ENCODE measurements at regions not wholly inside any gene's neighbourhood (a gene's known extent, or its start where the extent isn't known, plus 50 kb on each side); places are given as distances from the start of the nearest gene placed in this dataset.

GRCh38 chr11:113634940-113635575 is 71.0 kb downstream of the TMPRSS5 start:
- Mint-ChIP-seq H3K36me3 (no peaks in the 10 kb centered on the region), H3K4me1 (no peaks in the 10 kb centered on the region), H3K4me3 (no peak overlapping the region), H3K27ac (no peak overlapping the region), H3K27me3 (ENCODE audit: low read depth in 2 of 2) (peaks cover 22 to 25% of the 10 kb centered on the region in 2 donors), H3K9me3 (no peaks in the 10 kb centered on the region)
- Histone ChIP-seq H3K27me3 (ENCODE audit: control insufficient read depth, insufficient read depth, low read length) (no peaks in the 10 kb centered on the region), H3K9me3 (ENCODE audit: control insufficient read depth, insufficient read depth, low read length) (no peaks in the 10 kb centered on the region), H3K36me3 (ENCODE audit: control insufficient read depth, insufficient read depth, low read length) (no peaks in the 10 kb centered on the region), H3K4me1 (ENCODE audit: control insufficient read depth, insufficient read depth, low read length) (no peaks in the 10 kb centered on the region), H3K27ac (ENCODE audit: low read length) (no peak overlapping the region), H3K4me3 (ENCODE audit: low read length) (no peak overlapping the region)
- DNase-seq = no peak
- no peak for ATAC-seq
- intact Hi-C loops (cut with micrococcal nuclease) = no loop called here
- WGBS (ENCODE audit: insufficient coverage) = 72% methylated on average over 4 of the region's 5 CpGs
- TF ChIP-seq CTCF (IDR thresholded peaks at IDR 0.05) = no peak

GRCh38 chr11:113632981-113633380 is 73.1 kb downstream of the TMPRSS5 start:
- no peaks in the 10 kb centered on the region for H3K36me3 Mint-ChIP-seq
- intact Hi-C loops (cut with micrococcal nuclease) = no loop called here
- no peaks in the 10 kb centered on the region for H3K4me1 ChIP-seq (ENCODE audit: control insufficient read depth, insufficient read depth, low read length)
- H3K27me3 Mint-ChIP-seq (ENCODE audit: low read depth in 2 of 2) = peaks cover 27 to 32% of the 10 kb centered on the region in 2 donors
- no peaks in the 10 kb centered on the region for H3K27me3 ChIP-seq (ENCODE audit: control insufficient read depth, insufficient read depth, low read length)
- no peak for TF ChIP-seq CTCF (IDR thresholded peaks at IDR 0.05)
- no peaks in the 10 kb centered on the region for H3K4me1 Mint-ChIP-seq
- no peaks in the 10 kb centered on the region for H3K9me3 ChIP-seq (ENCODE audit: control insufficient read depth, insufficient read depth, low read length)
- no peak for ATAC-seq
- H3K36me3 ChIP-seq (ENCODE audit: control insufficient read depth, insufficient read depth, low read length) = no peaks in the 10 kb centered on the region
- H3K4me3 ChIP-seq (ENCODE audit: low read length) = no peak overlapping the region
- 48% methylated on average over 2 of the region's 2 CpGs for WGBS (ENCODE audit: insufficient coverage)
- H3K27ac Mint-ChIP-seq = no peak overlapping the region
- H3K4me3 Mint-ChIP-seq = no peak overlapping the region
- no peak overlapping the region for H3K27ac ChIP-seq (ENCODE audit: low read length)
- DNase-seq = no peak
- H3K9me3 Mint-ChIP-seq = no peaks in the 10 kb centered on the region

GRCh38 chr11:113629562-113629961 is 76.5 kb downstream of the TMPRSS5 start:
- H3K4me3 ChIP-seq (ENCODE audit: low read length) = no peak overlapping the region
- Mint-ChIP-seq H3K27me3 (ENCODE audit: low read depth in 2 of 2) (peaks cover 31 to 43% of the 10 kb centered on the region in 2 donors), H3K36me3 (no peaks in the 10 kb centered on the region), H3K9me3 (no peaks in the 10 kb centered on the region), H3K27ac (no peak overlapping the region), H3K4me1 (no peaks in the 10 kb centered on the region), H3K4me3 (no peak overlapping the region)
- no peak overlapping the region for H3K27ac ChIP-seq (ENCODE audit: low read length)
- no peak for TF ChIP-seq CTCF (IDR thresholded peaks at IDR 0.05)
- intact Hi-C loops (cut with micrococcal nuclease) = no loop called here
- H3K36me3 ChIP-seq (ENCODE audit: control insufficient read depth, insufficient read depth, low read length) = no peaks in the 10 kb centered on the region
- WGBS (ENCODE audit: insufficient coverage) = 90% methylated on average over 8 of the region's 8 CpGs
- DNase-seq (no peak), ATAC-seq (no peak)
- no peaks in the 10 kb centered on the region for H3K4me1 ChIP-seq (ENCODE audit: control insufficient read depth, insufficient read depth, low read length)
- no peaks in the 10 kb centered on the region for H3K9me3 ChIP-seq (ENCODE audit: control insufficient read depth, insufficient read depth, low read length)
- no peaks in the 10 kb centered on the region for H3K27me3 ChIP-seq (ENCODE audit: control insufficient read depth, insufficient read depth, low read length)

GRCh38 chr11:113628912-113629311 is 77.2 kb downstream of the TMPRSS5 start:
- Mint-ChIP-seq H3K36me3 (no peaks in the 10 kb centered on the region), H3K9me3 (no peaks in the 10 kb centered on the region)

More at GRCh38 chr11:113628912-113629311, 77.2 kb downstream of the TMPRSS5 start:
- intact Hi-C loops (cut with micrococcal nuclease) = no loop called here
- Mint-ChIP-seq H3K27me3 (ENCODE audit: low read depth in 2 of 2) (peaks cover 29 to 50% of the 10 kb centered on the region in 2 donors), H3K27ac (no peak overlapping the region), H3K4me1 (no peaks in the 10 kb centered on the region), H3K4me3 (no peak overlapping the region)
- no peak for ATAC-seq
- DNase-seq = no peak
- no peak for TF ChIP-seq CTCF (IDR thresholded peaks at IDR 0.05)
- Histone ChIP-seq H3K9me3 (ENCODE audit: control insufficient read depth, insufficient read depth, low read length) (no peaks in the 10 kb centered on the region), H3K36me3 (ENCODE audit: control insufficient read depth, insufficient read depth, low read length) (no peaks in the 10 kb centered on the region), H3K4me3 (ENCODE audit: low read length) (no peak overlapping the region), H3K4me1 (ENCODE audit: control insufficient read depth, insufficient read depth, low read length) (no peaks in the 10 kb centered on the region), H3K27me3 (ENCODE audit: control insufficient read depth, insufficient read depth, low read length) (no peaks in the 10 kb centered on the region), H3K27ac (ENCODE audit: low read length) (no peak overlapping the region)
- WGBS (ENCODE audit: insufficient coverage) = 55% methylated on average over 2 of the region's 2 CpGs

All from natural killer cell (primary cell).